ENCODE measurements at regions not wholly inside any gene's neighbourhood (a gene's known extent, or its start where the extent isn't known, plus 50 kb on each side); places are given as distances from the start of the nearest gene placed in this dataset.

GRCh38 chr6:74657011-74657410 lies 548.8 kb downstream of the COL12A1 start:
- TF ChIP-seq CTCF (IDR thresholded peaks at IDR 0.05; ENCODE audit: poor library complexity, severe bottlenecking): no peak
- no peak for TF ChIP-seq RAD21 (conservative IDR thresholded peaks at IDR 0.05)
- TF ChIP-seq EZH2 (IDR thresholded peaks at IDR 0.05; ENCODE audit: borderline replicate concordance, insufficient read depth, low read length, poor library complexity, severe bottlenecking): no peak
- TF ChIP-seq POLR2AphosphoS5 (IDR thresholded peaks at IDR 0.05): no peak
- no peak for TF ChIP-seq REST (IDR thresholded peaks at IDR 0.05; ENCODE audit: borderline replicate concordance)

All from neural cell (in vitro differentiated cells).